Keratinocyte (primary cell): ENCODE measurements at regions not wholly inside any gene's neighbourhood (a gene's known extent, or its start where the extent isn't known, plus 50 kb on each side); places are given as distances from the start of the nearest gene placed in this dataset.

Experiments
- CTCF ChIP-seq, 3 experiments: IDR thresholded peaks in 1 of 3; conservative IDR thresholded peaks in 1 of 3; optimal IDR thresholded peaks in 1 of 3; 2 replicates in 2 of 3; 3 replicates in 1 of 3; pipeline versions ENCODE3 to v1.5.1; 2011; ENCODE audit warnings: low read length in 3 of 3, mild to moderate bottlenecking in 3 of 3, moderate library complexity in 2 of 3, control low read depth in 1 of 3, inconsistent platforms in 1 of 3; ENCODE audit not compliant: insufficient read depth in 2 of 3; ENCODE audit errors: extremely low read depth in 1 of 3
- EZH2 ChIP-seq: IDR thresholded peaks from one replicate; pipeline ENCODE4 v1.6.1; 2012; ENCODE audit warnings: inconsistent platforms, mild to moderate bottlenecking, low read length, moderate library complexity

- TF ChIP-seq CTCF (optimal IDR thresholded peaks at IDR 0.05 in 1 of 3, IDR thresholded peaks at IDR 0.05 in 1 of 3, conservative IDR thresholded peaks at IDR 0.05 in 1 of 3; ENCODE audit: extremely low read depth in 1 of 3, insufficient read depth in 2 of 3, low read length in 3 of 3) (no peak), EZH2 (no peak)
Measured at GRCh38 chr5:90201923-90202322, 207.6 kb downstream of the CETN3 start.
